Fibroblast of lung (primary cell): ENCODE measurements at regions not wholly inside any gene's neighbourhood (a gene's known extent, or its start where the extent isn't known, plus 50 kb on each side); places are given as distances from the start of the nearest gene placed in this dataset.

Source experiments
- DNase-seq, 2 donors: peaks; one replicate each; pipeline versions ENCODE4 v3.0.0 to v3.0.0-alpha.2; 2010; ENCODE audit warnings: low read depth in 2 of 2
- H2AFZ ChIP-seq: 2 replicates; pipeline ENCODE4 v1.5.1; 2012; ENCODE audit warnings: low read length, control low read depth, inconsistent platforms
- H3K27ac ChIP-seq: 2 replicates; pipeline ENCODE4 v1.5.1; 2011; ENCODE audit warnings: low read length, control low read depth; ENCODE audit not compliant: insufficient read depth
- H3K27me3 ChIP-seq: 2 replicates; pipeline ENCODE4 v1.5.1; 2011; ENCODE audit warnings: mild to moderate bottlenecking, low read length; ENCODE audit not compliant: control insufficient read depth, insufficient read depth
- H3K36me3 ChIP-seq: 2 replicates; pipeline ENCODE4 v1.5.1; 2011; ENCODE audit warnings: low read length; ENCODE audit not compliant: control insufficient read depth, insufficient read depth
- H3K4me1 ChIP-seq: 2 replicates; pipeline ENCODE4 v1.5.1; 2011; ENCODE audit warnings: low read length; ENCODE audit not compliant: control insufficient read depth, insufficient read depth; ENCODE audit errors: extremely low read depth
- H3K4me2 ChIP-seq: 2 replicates; pipeline ENCODE4 v1.5.1; 2011; ENCODE audit warnings: low read length, control low read depth; ENCODE audit not compliant: insufficient read depth; ENCODE audit errors: extremely low read depth
- H3K4me3 ChIP-seq, 4 experiments: fragments of 200-600 bp in 1 of 4; sonication (generic) in 1 of 4; replicated peaks in 1 of 4; 2 replicates each; pipeline ENCODE4 v1.5.1; 2011 to 2016; ENCODE audit warnings: low read length in 4 of 4, low read depth in 3 of 4, mild to moderate bottlenecking in 3 of 4, control low read depth in 2 of 4, inconsistent platforms in 1 of 4, mixed read lengths in 1 of 4; ENCODE audit not compliant: insufficient read depth in 1 of 4; ENCODE audit errors: control extremely low read depth in 1 of 4
- H3K79me2 ChIP-seq: 2 replicates; pipeline ENCODE4 v1.5.1; 2012; ENCODE audit warnings: mild to moderate bottlenecking, low read length, inconsistent platforms; ENCODE audit not compliant: control insufficient read depth, insufficient read depth
- H3K9ac ChIP-seq: 2 replicates; pipeline ENCODE4 v1.5.1; 2011; ENCODE audit warnings: mild to moderate bottlenecking, low read length, control low read depth; ENCODE audit not compliant: insufficient read depth
- H3K9me3 ChIP-seq: 2 replicates; pipeline ENCODE4 v1.5.1; 2012; ENCODE audit warnings: low read depth, low read length; ENCODE audit not compliant: control insufficient read depth, insufficient read depth
- H4K20me1 ChIP-seq: 2 replicates; pipeline ENCODE4 v1.5.1; 2011; ENCODE audit warnings: low read length; ENCODE audit not compliant: control insufficient read depth, insufficient read depth; ENCODE audit errors: extremely low read depth
- EZH2 ChIP-seq: IDR thresholded peaks from 2 replicates; pipeline ENCODE4 v1.5.1; 2012; ENCODE audit warnings: low read length, control low read depth, mild to moderate bottlenecking; ENCODE audit errors: missing control alignments
- TF ChIP-seq, protein P1 (sequence below), 2 donors: IDR thresholded peaks in 1 of 2; conservative IDR thresholded peaks in 1 of 2; 1 replicate in 1 of 2; 2 replicates in 1 of 2; pipeline ENCODE4 v1.5.1; 2011 to 2012; ENCODE audit warnings: low read length in 2 of 2, control low read depth in 1 of 2, inconsistent platforms in 1 of 2, low read depth in 1 of 2, mild to moderate bottlenecking in 1 of 2

DNA sequence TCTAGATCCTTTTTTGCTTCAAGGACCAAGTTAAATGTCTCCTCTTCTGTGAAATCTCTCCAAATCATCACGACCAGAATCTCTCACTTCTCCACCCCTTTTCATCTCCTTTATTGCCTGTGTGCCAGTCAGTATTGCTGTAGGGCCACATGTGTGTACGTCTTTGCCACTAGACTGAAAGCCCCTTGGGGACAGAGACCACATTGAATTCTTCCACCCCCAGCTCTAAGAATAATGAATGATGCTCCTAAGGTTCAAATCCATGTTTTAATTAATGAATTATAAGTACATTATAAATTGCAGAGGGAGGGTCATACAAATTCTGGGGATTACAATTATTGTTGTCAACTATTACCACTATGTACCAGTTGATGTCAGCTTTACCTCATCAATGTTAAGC is 343.8 kb downstream of the USP25 start:
- Histone ChIP-seq H3K4me2 (no peak overlapping the region), H3K4me1 (peaks cover 4% of the 10 kb centered on the region), H3K27ac (no peak overlapping the region), H3K4me3 (no peak overlapping the region), H3K36me3 (no peaks in the 10 kb centered on the region), H3K27me3 (no peaks in the 10 kb centered on the region), H4K20me1 (no peaks in the 10 kb centered on the region), H3K9ac (no peak overlapping the region), H2AFZ (no peak overlapping the region), H3K9me3 (no peaks in the 10 kb centered on the region), H3K79me2 (no peaks in the 10 kb centered on the region)
- TF ChIP-seq EZH2 = no peak
- TF ChIP-seq, protein P1, sequence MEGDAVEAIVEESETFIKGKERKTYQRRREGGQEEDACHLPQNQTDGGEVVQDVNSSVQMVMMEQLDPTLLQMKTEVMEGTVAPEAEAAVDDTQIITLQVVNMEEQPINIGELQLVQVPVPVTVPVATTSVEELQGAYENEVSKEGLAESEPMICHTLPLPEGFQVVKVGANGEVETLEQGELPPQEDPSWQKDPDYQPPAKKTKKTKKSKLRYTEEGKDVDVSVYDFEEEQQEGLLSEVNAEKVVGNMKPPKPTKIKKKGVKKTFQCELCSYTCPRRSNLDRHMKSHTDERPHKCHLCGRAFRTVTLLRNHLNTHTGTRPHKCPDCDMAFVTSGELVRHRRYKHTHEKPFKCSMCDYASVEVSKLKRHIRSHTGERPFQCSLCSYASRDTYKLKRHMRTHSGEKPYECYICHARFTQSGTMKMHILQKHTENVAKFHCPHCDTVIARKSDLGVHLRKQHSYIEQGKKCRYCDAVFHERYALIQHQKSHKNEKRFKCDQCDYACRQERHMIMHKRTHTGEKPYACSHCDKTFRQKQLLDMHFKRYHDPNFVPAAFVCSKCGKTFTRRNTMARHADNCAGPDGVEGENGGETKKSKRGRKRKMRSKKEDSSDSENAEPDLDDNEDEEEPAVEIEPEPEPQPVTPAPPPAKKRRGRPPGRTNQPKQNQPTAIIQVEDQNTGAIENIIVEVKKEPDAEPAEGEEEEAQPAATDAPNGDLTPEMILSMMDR (conservative IDR thresholded peaks at IDR 0.05 in 1 of 2, IDR thresholded peaks at IDR 0.05 in 1 of 2; ENCODE audit: low read depth in 1 of 2, low read length in 2 of 2) = no peak
- DNase-seq = no peak

DNA sequence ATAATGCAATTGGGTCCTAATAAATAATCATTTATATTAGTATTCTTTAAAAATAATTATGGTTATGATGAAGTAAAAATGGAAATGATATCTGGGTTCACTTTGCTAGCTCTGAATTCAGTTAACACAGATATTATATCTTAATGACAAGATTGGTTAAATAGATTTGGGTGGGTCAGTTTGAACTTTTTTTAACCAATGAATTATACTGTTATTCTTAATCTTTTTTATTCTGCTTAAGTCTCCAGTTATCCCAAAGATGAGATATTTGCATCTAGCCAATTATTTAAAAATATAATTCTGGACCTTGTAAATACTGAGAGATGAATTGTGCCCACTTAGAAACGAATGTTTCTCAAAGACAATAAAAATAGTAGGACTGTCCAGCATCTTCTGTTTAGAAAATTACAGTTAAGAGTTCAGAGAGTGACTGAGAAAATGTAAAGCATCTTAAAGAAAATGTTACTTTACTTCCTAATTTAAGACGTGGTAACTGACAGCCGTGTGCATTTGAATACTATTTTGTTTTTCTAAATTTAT is 345.2 kb downstream of the USP25 start:
- H3K9me3 ChIP-seq = no peaks in the 10 kb centered on the region
- H3K36me3 ChIP-seq = no peaks in the 10 kb centered on the region
- H3K27me3 ChIP-seq = no peaks in the 10 kb centered on the region
- TF ChIP-seq EZH2 = no peak
- TF ChIP-seq, protein P1 (conservative IDR thresholded peaks at IDR 0.05 in 1 of 2, IDR thresholded peaks at IDR 0.05 in 1 of 2; ENCODE audit: low read depth in 1 of 2, low read length in 2 of 2) = no peak
- H3K4me3 ChIP-seq = no peak overlapping the region
- no peak overlapping the region for H2AFZ ChIP-seq
- H3K4me1 ChIP-seq = peaks cover 4% of the 10 kb centered on the region
- H3K79me2 ChIP-seq = no peaks in the 10 kb centered on the region
- no peak overlapping the region for H3K4me2 ChIP-seq
- no peak for DNase-seq
- H4K20me1 ChIP-seq = no peaks in the 10 kb centered on the region
- H3K9ac ChIP-seq = no peak overlapping the region
- no peak overlapping the region for H3K27ac ChIP-seq

- H3K4me2 ChIP-seq = no peak overlapping the region
- TF ChIP-seq, protein P1 (conservative IDR thresholded peaks at IDR 0.05 in 1 of 2, IDR thresholded peaks at IDR 0.05 in 1 of 2; ENCODE audit: low read depth in 1 of 2, low read length in 2 of 2) = no peak
- TF ChIP-seq EZH2 = no peak
- H3K36me3 ChIP-seq = no peaks in the 10 kb centered on the region
- no peak overlapping the region for H3K9ac ChIP-seq
- H3K4me3 ChIP-seq = no peak overlapping the region
- H3K27me3 ChIP-seq = no peaks in the 10 kb centered on the region
- DNase-seq = no peak
- H3K27ac ChIP-seq = no peak overlapping the region
- no peaks in the 10 kb centered on the region for H3K9me3 ChIP-seq
- no peaks in the 10 kb centered on the region for H3K79me2 ChIP-seq
- no peak overlapping the region for H2AFZ ChIP-seq
- H4K20me1 ChIP-seq = no peaks in the 10 kb centered on the region
- no peaks in the 10 kb centered on the region for H3K4me1 ChIP-seq
These were observed 346.0 kb downstream of the USP25 start for GRCh38 chr21:16075649-16076282.
